ENCODE measurements at regions not wholly inside any gene's neighbourhood (a gene's known extent, or its start where the extent isn't known, plus 50 kb on each side); places are given as distances from the start of the nearest gene placed in this dataset.
"Not testable (repeated sequence)": the region's sequence is repeated elsewhere in the genome, so short reads cannot be mapped to it uniquely, and the experiment has no call there.

DNA sequence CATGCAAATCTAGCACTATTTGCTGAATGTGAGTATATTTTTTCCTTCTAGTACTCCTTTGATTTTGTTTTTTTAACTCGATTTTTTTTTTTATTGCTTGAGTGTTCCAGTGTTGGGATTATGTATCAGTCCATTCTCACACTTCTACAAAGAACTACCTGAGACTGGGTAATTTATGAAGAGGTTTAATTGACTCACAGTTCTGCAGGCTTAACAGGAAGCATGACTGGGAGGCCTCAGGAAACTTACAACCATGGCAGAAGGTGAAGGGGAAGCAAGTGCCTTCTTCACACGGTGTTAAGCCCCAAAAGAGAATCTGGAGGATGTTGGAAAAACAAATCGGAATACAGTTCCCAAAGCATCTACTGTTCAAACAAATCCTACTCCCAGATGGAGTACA is 69.1 kb downstream of the ZNF518B start:
- H3K4me3 ChIP-seq (ENCODE audit: low read length); DNase-seq (ENCODE audit: low read depth): not testable (repeated sequence)

DNA sequence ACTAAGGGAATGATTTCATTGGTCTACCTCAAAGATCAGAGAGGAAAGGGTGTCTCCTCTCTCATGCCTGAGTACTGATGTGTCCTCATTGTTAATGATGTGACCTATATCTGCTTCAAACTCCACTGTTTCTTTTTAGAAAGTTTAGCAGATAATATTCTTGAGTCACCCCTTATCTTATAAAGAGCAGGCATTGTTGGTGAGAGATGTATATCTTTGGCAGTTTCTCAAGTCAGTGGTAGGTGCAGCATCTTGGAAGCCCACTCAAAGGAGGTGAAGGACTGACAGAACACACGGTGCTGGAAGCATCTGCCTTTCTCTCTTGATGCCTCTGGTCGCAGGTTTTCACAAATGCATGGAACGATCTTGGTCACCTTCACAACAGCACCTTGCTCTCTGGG is 71.2 kb downstream of the ZNF518B start:
- DNase-seq (ENCODE audit: low read depth), result no peak
- TF ChIP-seq, protein P1, sequence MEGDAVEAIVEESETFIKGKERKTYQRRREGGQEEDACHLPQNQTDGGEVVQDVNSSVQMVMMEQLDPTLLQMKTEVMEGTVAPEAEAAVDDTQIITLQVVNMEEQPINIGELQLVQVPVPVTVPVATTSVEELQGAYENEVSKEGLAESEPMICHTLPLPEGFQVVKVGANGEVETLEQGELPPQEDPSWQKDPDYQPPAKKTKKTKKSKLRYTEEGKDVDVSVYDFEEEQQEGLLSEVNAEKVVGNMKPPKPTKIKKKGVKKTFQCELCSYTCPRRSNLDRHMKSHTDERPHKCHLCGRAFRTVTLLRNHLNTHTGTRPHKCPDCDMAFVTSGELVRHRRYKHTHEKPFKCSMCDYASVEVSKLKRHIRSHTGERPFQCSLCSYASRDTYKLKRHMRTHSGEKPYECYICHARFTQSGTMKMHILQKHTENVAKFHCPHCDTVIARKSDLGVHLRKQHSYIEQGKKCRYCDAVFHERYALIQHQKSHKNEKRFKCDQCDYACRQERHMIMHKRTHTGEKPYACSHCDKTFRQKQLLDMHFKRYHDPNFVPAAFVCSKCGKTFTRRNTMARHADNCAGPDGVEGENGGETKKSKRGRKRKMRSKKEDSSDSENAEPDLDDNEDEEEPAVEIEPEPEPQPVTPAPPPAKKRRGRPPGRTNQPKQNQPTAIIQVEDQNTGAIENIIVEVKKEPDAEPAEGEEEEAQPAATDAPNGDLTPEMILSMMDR (IDR thresholded peaks at IDR 0.05; ENCODE audit: insufficient read depth, low read depth, low read length, missing control alignments), result no peak

DNA sequence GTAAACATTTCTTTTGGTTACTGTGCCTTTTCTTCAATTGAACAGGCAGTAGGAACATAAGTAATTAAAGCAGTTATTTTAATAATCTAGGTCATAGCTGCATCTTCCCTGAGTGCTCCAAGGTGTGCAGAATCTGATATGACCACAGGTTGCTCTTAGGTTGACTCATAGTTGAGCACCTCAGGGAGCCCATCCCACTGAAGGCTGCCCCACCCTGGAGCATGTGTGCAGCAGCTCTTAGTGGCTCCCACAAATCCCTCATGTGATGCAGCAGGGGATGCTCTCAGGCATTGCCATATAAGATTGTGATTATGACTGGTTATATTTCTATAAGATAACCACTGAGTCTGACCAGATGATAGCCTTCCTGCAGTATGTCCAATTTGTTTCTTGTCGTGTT is 72.3 kb downstream of the ZNF518B start:
- H3K4me3 ChIP-seq (ENCODE audit: low read length), result no peak overlapping the region
- TF ChIP-seq, protein P1 (IDR thresholded peaks at IDR 0.05; ENCODE audit: insufficient read depth, low read depth, low read length, missing control alignments), result no peak
- peak; percentile 62 for DNase-seq (ENCODE audit: low read depth)

More for the DNA sequence above, 71.2 kb downstream of the ZNF518B start:
- no peak overlapping the region for H3K4me3 ChIP-seq (ENCODE audit: low read length)

DNA sequence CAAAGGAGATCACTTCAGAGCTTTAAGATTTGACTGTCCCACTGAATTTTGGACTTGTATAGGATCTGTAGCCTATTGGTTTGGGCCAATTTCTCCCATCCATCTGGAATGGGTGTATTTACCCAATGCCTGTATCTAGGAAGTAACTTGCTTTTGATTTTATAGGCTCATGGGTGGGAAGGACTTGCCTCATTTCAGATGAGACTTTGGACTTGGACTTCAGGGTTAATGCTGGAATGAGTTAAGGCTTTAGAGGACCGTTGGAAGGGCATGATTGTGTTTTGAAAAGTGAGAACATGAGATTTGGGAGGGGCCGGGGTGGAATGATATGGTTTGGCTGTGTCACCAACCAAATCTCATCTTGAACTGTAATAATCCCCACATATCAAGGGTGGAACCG is 73.8 kb downstream of the ZNF518B start:
- H3K4me3 ChIP-seq (ENCODE audit: low read length), result no peak overlapping the region
- TF ChIP-seq, protein P1 (IDR thresholded peaks at IDR 0.05; ENCODE audit: insufficient read depth, low read depth, low read length, missing control alignments), result no peak
- no peak for DNase-seq (ENCODE audit: low read depth)

DNA sequence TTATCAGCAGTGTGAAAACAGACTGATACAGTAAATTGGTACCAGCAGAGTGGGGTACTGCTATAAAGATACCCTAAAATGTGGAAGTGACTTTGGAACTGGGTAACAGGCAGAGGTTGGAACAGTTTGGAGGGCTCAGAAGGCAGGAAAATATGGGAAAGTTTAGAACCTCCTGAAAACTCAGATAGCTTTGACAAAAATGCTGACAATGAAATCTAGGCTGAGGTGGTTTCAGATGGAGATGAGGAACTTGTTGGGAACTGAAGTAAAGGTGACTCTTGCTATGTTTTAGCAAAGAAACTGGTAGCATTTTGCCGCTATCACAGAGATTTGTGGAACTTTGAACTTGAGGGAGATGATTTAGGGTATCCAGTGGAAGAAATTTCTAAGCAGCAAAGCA is 75.1 kb downstream of the ZNF518B start:
- not testable (repeated sequence) for H3K4me3 ChIP-seq (ENCODE audit: low read length); DNase-seq (ENCODE audit: low read depth)

DNA sequence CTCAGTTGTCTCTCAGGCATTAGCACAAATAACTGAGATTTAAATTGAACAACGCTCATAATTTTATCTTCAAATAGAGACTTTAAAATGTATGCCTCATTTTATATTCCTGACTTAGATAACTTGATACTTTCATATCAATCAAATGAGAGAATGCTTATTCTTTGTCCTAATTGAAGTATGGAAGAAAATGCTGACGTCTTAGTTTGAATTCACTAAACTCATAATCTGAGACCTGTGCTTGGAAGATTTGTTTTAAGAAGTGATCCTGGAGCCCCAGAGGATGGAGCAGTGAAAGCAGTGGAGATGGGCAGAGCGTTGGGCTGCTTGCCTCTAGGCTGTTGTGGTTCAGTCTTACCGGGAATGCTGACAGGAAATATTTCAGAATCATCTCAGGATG is 76.1 kb downstream of the ZNF518B start:
- H3K4me3 ChIP-seq (ENCODE audit: low read length), result no peak overlapping the region
- no peak for DNase-seq (ENCODE audit: low read depth)
- TF ChIP-seq, protein P1 (IDR thresholded peaks at IDR 0.05; ENCODE audit: insufficient read depth, low read depth, low read length, missing control alignments), result no peak

DNA sequence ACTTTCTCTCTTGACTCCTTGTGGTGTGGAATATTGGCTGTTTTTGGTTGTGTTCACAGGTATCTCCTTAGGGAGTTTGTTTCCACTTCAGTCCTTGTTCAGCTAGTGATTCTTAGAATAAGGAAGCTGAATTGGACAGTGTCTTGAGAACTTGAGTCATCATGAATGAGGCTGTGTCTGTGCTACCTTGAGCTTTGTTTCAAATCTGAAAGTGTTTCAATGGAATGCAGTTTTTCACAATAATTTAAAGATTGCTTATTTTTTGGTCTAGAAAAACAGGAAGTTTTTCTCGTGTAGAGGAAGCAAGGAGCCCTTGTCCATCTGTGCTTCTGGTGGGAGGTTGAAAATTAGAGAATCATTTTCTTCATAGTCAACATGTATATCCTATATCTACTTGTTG is 76.5 kb downstream of the ZNF518B start:
- DNase-seq (ENCODE audit: low read depth), result peak; percentile 56
- TF ChIP-seq, protein P1 (IDR thresholded peaks at IDR 0.05; ENCODE audit: insufficient read depth, low read depth, low read length, missing control alignments), result no peak
- H3K4me3 ChIP-seq (ENCODE audit: low read length), result no peak overlapping the region

DNA sequence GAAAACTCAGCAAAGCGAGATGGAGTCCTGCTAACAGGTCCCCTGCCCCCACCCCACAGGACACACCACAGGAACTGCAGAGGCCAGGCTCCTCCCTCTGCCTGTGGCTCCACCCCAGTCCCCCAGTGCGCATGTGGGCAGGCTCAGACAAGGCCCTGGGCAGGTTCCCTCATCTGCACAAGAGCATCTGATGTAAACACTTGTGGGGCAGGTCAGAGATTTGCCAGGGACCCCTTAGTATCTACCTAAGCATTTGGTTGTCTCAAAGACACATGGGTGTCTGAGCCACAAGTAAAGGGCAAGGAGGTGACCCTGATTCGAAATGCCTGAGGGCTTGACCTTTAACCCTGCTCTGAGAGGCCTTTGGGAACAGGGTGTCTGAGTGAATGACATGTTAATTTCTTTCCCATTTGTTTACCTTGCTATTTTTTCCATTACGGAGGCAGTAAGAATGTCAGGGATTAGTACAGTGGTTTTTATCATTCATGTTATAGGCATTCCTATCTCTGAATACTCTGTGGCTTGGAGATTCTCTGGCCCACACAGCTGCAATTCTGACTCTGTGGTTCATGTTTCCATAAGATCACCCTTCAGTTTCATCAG is 85.3 kb downstream of the ZNF518B start:
- DNase-seq (ENCODE audit: low read depth), result peak; percentile 62
- TF ChIP-seq, protein P1 (IDR thresholded peaks at IDR 0.05; ENCODE audit: insufficient read depth, low read depth, low read length, missing control alignments), result no peak
- H3K4me3 ChIP-seq (ENCODE audit: low read length), result no peak overlapping the region
